ENCODE measurements at regions not wholly inside any gene's neighbourhood (a gene's known extent, or its start where the extent isn't known, plus 50 kb on each side); places are given as distances from the start of the nearest gene placed in this dataset.

DNA sequence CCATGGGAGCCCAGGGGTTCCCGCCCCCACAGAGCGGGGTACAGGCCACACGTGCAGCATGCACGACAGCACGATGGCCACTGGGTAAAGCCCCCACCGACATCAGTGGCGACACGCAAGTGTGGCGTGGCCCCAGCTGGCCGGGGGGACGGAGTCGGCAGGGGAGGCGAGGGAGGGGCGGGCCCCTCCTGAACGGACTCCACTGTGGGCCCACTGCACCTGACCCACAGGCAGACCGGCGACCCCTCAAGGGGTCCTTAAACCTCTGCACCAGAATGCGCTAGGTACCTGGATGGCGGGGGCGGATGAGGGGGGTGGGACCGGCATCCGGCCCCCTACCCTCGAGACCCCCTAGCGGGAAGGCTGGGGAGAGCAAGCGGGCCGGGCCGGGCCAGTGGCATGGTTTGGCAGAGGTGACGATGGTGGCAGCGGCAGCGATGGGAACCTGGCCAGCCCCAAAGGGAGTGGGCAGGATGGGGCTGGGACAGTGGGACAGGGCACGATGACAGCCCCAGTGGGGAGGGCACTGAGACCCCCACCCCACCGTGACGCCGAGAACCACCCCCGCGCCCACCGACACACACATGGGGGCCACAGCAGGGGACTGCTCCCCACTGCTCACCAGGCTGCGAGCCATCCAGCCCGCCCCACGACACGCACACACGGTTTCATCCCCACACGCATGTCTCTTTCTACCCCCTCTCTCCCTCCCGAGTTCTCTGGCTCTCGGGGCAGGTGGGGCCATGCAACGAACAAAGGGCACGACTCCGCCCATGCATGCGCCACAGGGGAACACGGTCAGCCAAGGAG, 91.9 kb upstream of the ANKRD30BL start:
- TF ChIP-seq, protein P1, sequence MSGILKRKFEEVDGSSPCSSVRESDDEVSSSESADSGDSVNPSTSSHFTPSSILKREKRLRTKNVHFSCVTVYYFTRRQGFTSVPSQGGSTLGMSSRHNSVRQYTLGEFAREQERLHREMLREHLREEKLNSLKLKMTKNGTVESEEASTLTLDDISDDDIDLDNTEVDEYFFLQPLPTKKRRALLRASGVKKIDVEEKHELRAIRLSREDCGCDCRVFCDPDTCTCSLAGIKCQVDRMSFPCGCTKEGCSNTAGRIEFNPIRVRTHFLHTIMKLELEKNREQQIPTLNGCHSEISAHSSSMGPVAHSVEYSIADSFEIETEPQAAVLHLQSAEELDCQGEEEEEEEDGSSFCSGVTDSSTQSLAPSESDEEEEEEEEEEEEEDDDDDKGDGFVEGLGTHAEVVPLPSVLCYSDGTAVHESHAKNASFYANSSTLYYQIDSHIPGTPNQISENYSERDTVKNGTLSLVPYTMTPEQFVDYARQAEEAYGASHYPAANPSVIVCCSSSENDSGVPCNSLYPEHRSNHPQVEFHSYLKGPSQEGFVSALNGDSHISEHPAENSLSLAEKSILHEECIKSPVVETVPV (CRISPR knock-in tag; IDR thresholded peaks at IDR 0.05), result no peak
- TF ChIP-seq ZFP30 (CRISPR knock-in tag; IDR thresholded peaks at IDR 0.05) (no peak), OSR1 (CRISPR knock-in tag; IDR thresholded peaks at IDR 0.05) (no peak), PATZ1 (CRISPR knock-in tag; IDR thresholded peaks at IDR 0.05; ENCODE audit: borderline replicate concordance) (no peak), RARB (CRISPR knock-in tag; IDR thresholded peaks at IDR 0.05) (no peak), PPARA (CRISPR knock-in tag; IDR thresholded peaks at IDR 0.05; ENCODE audit: borderline replicate concordance) (no peak), ZFP3 (CRISPR knock-in tag; IDR thresholded peaks at IDR 0.05) (no peak), TOX (CRISPR knock-in tag; IDR thresholded peaks at IDR 0.05; ENCODE audit: borderline replicate concordance) (no peak)
